NCI-H187 treated with DMSO at 0.1 percent for 48 hours (cell line): ENCODE measurements at regions not wholly inside any gene's neighbourhood (a gene's known extent, or its start where the extent isn't known, plus 50 kb on each side); places are given as distances from the start of the nearest gene placed in this dataset.

ENCODE experiments used
- DNase-seq: peaks from one replicate; lab custom pipeline; 2025; lab: John Stamatoyannopoulos, UW

- DNase-seq = no peak
Observed at GRCh38 chr11:97149741-97150140, 759.9 kb downstream of the JRKL start.

- DNase-seq = no peak
Observed at GRCh38 chr11:97157221-97157740, 767.5 kb downstream of the JRKL start.

- DNase-seq = no peak
Observed at GRCh38 chr11:97158243-97158642, 768.4 kb downstream of the JRKL start.

- no peak for DNase-seq
Observed at GRCh38 chr11:97163631-97164191, 773.9 kb downstream of the JRKL start.

- no peak for DNase-seq
Observed at GRCh38 chr11:97201743-97202612, 812.2 kb downstream of the JRKL start.

GRCh38 chr11:97202613-97203292, 812.9 kb downstream of the JRKL start:
- DNase-seq = no peak

- no peak for DNase-seq
Observed at GRCh38 chr11:97218011-97218410, 828.2 kb downstream of the JRKL start.

GRCh38 chr11:97223647-97224046, 833.8 kb downstream of the JRKL start:
- DNase-seq = no peak

GRCh38 chr11:97224396-97224795, 834.6 kb downstream of the JRKL start:
- no peak for DNase-seq

- no peak for DNase-seq
Observed at GRCh38 chr11:97225794-97226193, 836.0 kb downstream of the JRKL start.

GRCh38 chr11:97229936-97230335, 840.1 kb downstream of the JRKL start:
- DNase-seq = no peak

GRCh38 chr11:97231231-97231630, 841.4 kb downstream of the JRKL start:
- no peak for DNase-seq

GRCh38 chr11:97234016-97234415, 844.2 kb downstream of the JRKL start:
- no peak for DNase-seq

GRCh38 chr11:97237151-97237550, 847.3 kb downstream of the JRKL start:
- DNase-seq = no peak

GRCh38 chr11:97247601-97248000, 857.8 kb downstream of the JRKL start:
- DNase-seq = no peak

GRCh38 chr11:97254790-97255189, 865.0 kb downstream of the JRKL start:
- DNase-seq = no peak

- no peak for DNase-seq
Observed at GRCh38 chr11:97259434-97259833, 869.6 kb downstream of the JRKL start.

GRCh38 chr11:97259884-97260283, 870.1 kb downstream of the JRKL start:
- no peak for DNase-seq

GRCh38 chr11:97263183-97263858, 873.5 kb downstream of the JRKL start:
- DNase-seq = no peak

- no peak for DNase-seq
Observed at GRCh38 chr11:97269527-97269926, 879.7 kb downstream of the JRKL start.

GRCh38 chr11:97279341-97279740, 889.5 kb downstream of the JRKL start:
- no peak for DNase-seq

GRCh38 chr11:97280347-97280746, 890.5 kb downstream of the JRKL start:
- DNase-seq = no peak
